ENCODE measurements at regions not wholly inside any gene's neighbourhood (a gene's known extent, or its start where the extent isn't known, plus 50 kb on each side); places are given as distances from the start of the nearest gene placed in this dataset.

- Histone ChIP-seq H3K4me2 (ENCODE audit: low read length) (no peak overlapping the region), H3K9me3 (replicated peaks; ENCODE audit: low read length) (no peaks in the 10 kb centered on the region), H3K9ac (ENCODE audit: low read depth, low read length) (no peak overlapping the region), H3K4me3 (ENCODE audit: low read length) (no peak overlapping the region), H3K4me1 (ENCODE audit: control insufficient read depth, insufficient read depth, low read length) (peaks cover 40% of the 10 kb centered on the region), H3K36me3 (ENCODE audit: insufficient read depth, low read length) (no peaks in the 10 kb centered on the region), H3K27me3 (ENCODE audit: control insufficient read depth, insufficient read depth, low read length) (no peaks in the 10 kb centered on the region)
Measured at GRCh38 chr3:159080821-159081220, 279.0 kb downstream of the MFSD1 start.

GRCh38 chr3:159082519-159082918 lies 280.7 kb downstream of the MFSD1 start:
- Histone ChIP-seq H3K27me3 (ENCODE audit: control insufficient read depth, insufficient read depth, low read length) (no peaks in the 10 kb centered on the region), H3K9ac (ENCODE audit: low read depth, low read length) (peak overlapping the region; percentile 34), H3K4me3 (ENCODE audit: low read length) (no peak overlapping the region), H3K9me3 (replicated peaks; ENCODE audit: low read length) (no peaks in the 10 kb centered on the region), H3K4me1 (ENCODE audit: control insufficient read depth, insufficient read depth, low read length) (peaks cover 33% of the 10 kb centered on the region), H3K36me3 (ENCODE audit: insufficient read depth, low read length) (no peaks in the 10 kb centered on the region), H3K4me2 (ENCODE audit: low read length) (no peak overlapping the region)

GRCh38 chr3:159091936-159092335 lies 290.1 kb downstream of the MFSD1 start:
- H3K4me2 ChIP-seq (ENCODE audit: low read length), result no peak overlapping the region
- H3K9me3 ChIP-seq (replicated peaks; ENCODE audit: low read length), result no peaks in the 10 kb centered on the region
- no peaks in the 10 kb centered on the region for H3K27me3 ChIP-seq (ENCODE audit: control insufficient read depth, insufficient read depth, low read length)
- no peak overlapping the region for H3K4me3 ChIP-seq (ENCODE audit: low read length)
- H3K4me1 ChIP-seq (ENCODE audit: control insufficient read depth, insufficient read depth, low read length), result no peaks in the 10 kb centered on the region
- H3K36me3 ChIP-seq (ENCODE audit: insufficient read depth, low read length), result no peaks in the 10 kb centered on the region
- no peak overlapping the region for H3K9ac ChIP-seq (ENCODE audit: low read depth, low read length)

GRCh38 chr3:159102001-159102400 lies 300.1 kb downstream of the MFSD1 start:
- Histone ChIP-seq H3K27me3 (ENCODE audit: control insufficient read depth, insufficient read depth, low read length) (no peaks in the 10 kb centered on the region), H3K4me2 (ENCODE audit: low read length) (no peak overlapping the region), H3K36me3 (ENCODE audit: insufficient read depth, low read length) (no peaks in the 10 kb centered on the region), H3K4me3 (ENCODE audit: low read length) (no peak overlapping the region), H3K9ac (ENCODE audit: low read depth, low read length) (no peak overlapping the region), H3K4me1 (ENCODE audit: control insufficient read depth, insufficient read depth, low read length) (no peaks in the 10 kb centered on the region), H3K9me3 (replicated peaks; ENCODE audit: low read length) (no peaks in the 10 kb centered on the region)

DNA sequence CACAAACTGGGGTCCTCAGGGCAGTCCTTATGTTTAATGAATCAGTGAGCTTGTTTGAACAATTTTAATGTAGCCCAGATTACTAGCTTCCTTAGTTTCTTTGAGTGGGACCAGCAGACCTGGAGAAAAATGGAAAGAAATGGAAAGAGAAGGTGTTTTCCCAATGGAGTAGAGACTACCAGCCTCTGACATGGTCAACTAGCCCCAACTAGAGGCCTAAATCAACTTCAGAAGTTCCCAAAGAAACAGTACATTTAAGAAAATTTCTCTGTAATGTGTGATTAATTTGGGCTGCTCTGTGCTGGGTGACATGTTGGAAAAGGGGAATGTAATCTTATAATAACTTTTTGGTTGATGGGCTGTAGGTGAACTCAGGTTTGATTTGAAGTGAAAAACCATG lies 310.9 kb downstream of the MFSD1 start:
- no peaks in the 10 kb centered on the region for H3K36me3 ChIP-seq (ENCODE audit: insufficient read depth, low read length)
- no peak overlapping the region for H3K4me3 ChIP-seq (ENCODE audit: low read length)
- H3K4me2 ChIP-seq (ENCODE audit: low read length), result no peak overlapping the region
- no peaks in the 10 kb centered on the region for H3K4me1 ChIP-seq (ENCODE audit: control insufficient read depth, insufficient read depth, low read length)
- H3K9me3 ChIP-seq (replicated peaks; ENCODE audit: low read length), result no peaks in the 10 kb centered on the region
- H3K27me3 ChIP-seq (ENCODE audit: control insufficient read depth, insufficient read depth, low read length), result no peaks in the 10 kb centered on the region
- H3K9ac ChIP-seq (ENCODE audit: low read depth, low read length), result no peak overlapping the region

GRCh38 chr3:159113221-159113875 lies 311.5 kb downstream of the MFSD1 start:
- H3K9me3 ChIP-seq (replicated peaks; ENCODE audit: low read length), result no peaks in the 10 kb centered on the region
- H3K4me3 ChIP-seq (ENCODE audit: low read length), result no peak overlapping the region
- no peaks in the 10 kb centered on the region for H3K27me3 ChIP-seq (ENCODE audit: control insufficient read depth, insufficient read depth, low read length)
- no peak overlapping the region for H3K9ac ChIP-seq (ENCODE audit: low read depth, low read length)
- no peaks in the 10 kb centered on the region for H3K36me3 ChIP-seq (ENCODE audit: insufficient read depth, low read length)
- H3K4me2 ChIP-seq (ENCODE audit: low read length), result no peak overlapping the region
- no peaks in the 10 kb centered on the region for H3K4me1 ChIP-seq (ENCODE audit: control insufficient read depth, insufficient read depth, low read length)

DNA sequence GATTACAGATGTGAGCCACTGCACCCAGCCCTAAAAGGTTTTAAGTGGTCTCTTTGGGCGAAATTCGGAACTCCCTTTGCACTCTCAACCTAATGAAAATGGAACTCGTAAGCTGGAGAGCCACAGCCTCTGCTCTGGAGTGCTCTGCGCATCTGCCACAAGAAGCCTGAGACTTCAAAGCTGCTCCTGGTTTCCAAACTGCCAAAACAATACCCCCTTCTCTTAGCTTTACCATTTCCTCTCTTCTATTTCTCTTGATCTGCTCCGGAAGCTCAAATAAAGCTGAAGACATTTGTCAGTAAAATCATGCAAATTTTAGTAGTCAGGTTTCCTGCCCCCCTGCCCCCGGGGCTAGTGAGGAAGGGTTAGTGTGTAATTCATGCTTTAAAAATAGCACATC lies 312.7 kb downstream of the MFSD1 start:
- H3K9me3 ChIP-seq (replicated peaks; ENCODE audit: low read length), result no peaks in the 10 kb centered on the region
- H3K4me2 ChIP-seq (ENCODE audit: low read length), result no peak overlapping the region
- H3K4me3 ChIP-seq (ENCODE audit: low read length), result no peak overlapping the region
- no peaks in the 10 kb centered on the region for H3K4me1 ChIP-seq (ENCODE audit: control insufficient read depth, insufficient read depth, low read length)
- no peaks in the 10 kb centered on the region for H3K27me3 ChIP-seq (ENCODE audit: control insufficient read depth, insufficient read depth, low read length)
- H3K36me3 ChIP-seq (ENCODE audit: insufficient read depth, low read length), result no peaks in the 10 kb centered on the region
- no peak overlapping the region for H3K9ac ChIP-seq (ENCODE audit: low read depth, low read length)

DNA sequence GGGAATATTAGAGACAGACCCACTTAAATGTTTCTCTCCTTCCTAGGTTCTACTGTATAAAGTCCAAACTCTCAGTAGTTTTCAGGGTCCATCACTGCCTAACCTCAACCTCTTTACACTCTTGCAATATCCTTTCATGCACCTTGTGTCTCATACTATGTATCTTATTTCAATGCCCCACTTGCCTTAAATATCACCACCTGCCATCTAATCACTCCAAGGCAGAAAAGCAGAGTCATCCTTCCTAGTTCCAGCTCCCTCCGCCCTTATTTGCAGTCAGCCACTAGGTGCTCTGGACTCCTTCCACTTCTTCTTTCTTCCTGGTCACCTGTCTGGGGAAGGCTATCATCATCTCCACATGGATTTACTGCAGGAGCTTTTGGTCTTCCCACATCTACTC lies 322.0 kb downstream of the MFSD1 start:
- no peak overlapping the region for H3K9ac ChIP-seq (ENCODE audit: low read depth, low read length)
- no peak overlapping the region for H3K4me2 ChIP-seq (ENCODE audit: low read length)
- no peaks in the 10 kb centered on the region for H3K36me3 ChIP-seq (ENCODE audit: insufficient read depth, low read length)
- peaks cover 28% of the 10 kb centered on the region for H3K4me1 ChIP-seq (ENCODE audit: control insufficient read depth, insufficient read depth, low read length)
- no peaks in the 10 kb centered on the region for H3K9me3 ChIP-seq (replicated peaks; ENCODE audit: low read length)
- no peak overlapping the region for H3K4me3 ChIP-seq (ENCODE audit: low read length)
- H3K27me3 ChIP-seq (ENCODE audit: control insufficient read depth, insufficient read depth, low read length), result no peaks in the 10 kb centered on the region

GRCh38 chr3:159126261-159127020 lies 324.6 kb downstream of the MFSD1 start:
- H3K4me2 ChIP-seq (ENCODE audit: low read length), result no peak overlapping the region
- peak overlapping the region; percentile 39 for H3K9ac ChIP-seq (ENCODE audit: low read depth, low read length)
- H3K4me1 ChIP-seq (ENCODE audit: control insufficient read depth, insufficient read depth, low read length), result peaks cover 46% of the 10 kb centered on the region
- H3K4me3 ChIP-seq (ENCODE audit: low read length), result no peak overlapping the region
- H3K27me3 ChIP-seq (ENCODE audit: control insufficient read depth, insufficient read depth, low read length), result no peaks in the 10 kb centered on the region
- no peaks in the 10 kb centered on the region for H3K36me3 ChIP-seq (ENCODE audit: insufficient read depth, low read length)
- H3K9me3 ChIP-seq (replicated peaks; ENCODE audit: low read length), result no peaks in the 10 kb centered on the region

DNA sequence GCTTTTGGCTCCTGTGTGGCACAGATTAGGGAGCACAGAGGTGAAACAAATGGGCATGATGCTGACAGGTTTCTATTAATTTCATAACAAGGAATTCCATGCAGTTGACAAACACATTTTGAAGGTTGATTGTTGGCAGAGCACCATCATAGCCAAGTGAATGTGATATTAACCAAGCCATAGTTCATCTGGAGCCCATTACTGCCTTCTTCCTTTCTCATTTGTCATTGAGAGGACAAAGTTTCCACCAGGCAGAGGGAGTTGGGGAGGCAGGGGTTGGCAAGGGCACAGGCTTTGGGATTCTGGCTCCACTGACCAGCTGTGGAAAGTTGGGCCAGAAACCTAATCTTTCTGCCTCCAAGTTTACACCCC lies 325.2 kb downstream of the MFSD1 start:
- Histone ChIP-seq H3K9me3 (replicated peaks; ENCODE audit: low read length) (no peaks in the 10 kb centered on the region), H3K4me1 (ENCODE audit: control insufficient read depth, insufficient read depth, low read length) (peaks cover 47% of the 10 kb centered on the region), H3K27me3 (ENCODE audit: control insufficient read depth, insufficient read depth, low read length) (no peaks in the 10 kb centered on the region), H3K4me2 (ENCODE audit: low read length) (no peak overlapping the region), H3K36me3 (ENCODE audit: insufficient read depth, low read length) (no peaks in the 10 kb centered on the region), H3K9ac (ENCODE audit: low read depth, low read length) (no peak overlapping the region), H3K4me3 (ENCODE audit: low read length) (no peak overlapping the region)

DNA sequence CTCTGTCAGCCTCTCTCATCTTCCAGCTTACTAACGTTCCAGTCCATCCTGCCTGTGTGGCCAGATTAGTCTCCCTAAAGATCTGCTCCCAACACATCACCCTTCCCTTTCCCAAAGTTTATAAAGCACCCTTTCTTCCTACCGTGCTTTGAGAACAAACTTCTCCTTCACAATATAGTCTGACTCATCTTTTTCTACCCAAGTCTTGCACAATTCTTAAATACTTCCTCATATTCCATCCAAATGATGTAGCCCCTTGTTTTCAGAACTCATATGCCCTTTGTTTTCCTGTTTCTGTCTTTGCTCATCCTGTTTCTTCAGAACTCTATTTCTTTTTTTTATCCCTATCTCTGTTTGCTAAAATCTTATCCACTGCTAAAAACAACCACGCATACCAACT lies 326.8 kb downstream of the MFSD1 start:
- H3K36me3 ChIP-seq (ENCODE audit: insufficient read depth, low read length), result no peaks in the 10 kb centered on the region
- no peaks in the 10 kb centered on the region for H3K27me3 ChIP-seq (ENCODE audit: control insufficient read depth, insufficient read depth, low read length)
- peak overlapping the region; percentile 38 for H3K4me2 ChIP-seq (ENCODE audit: low read length)
- peaks cover 47% of the 10 kb centered on the region for H3K4me1 ChIP-seq (ENCODE audit: control insufficient read depth, insufficient read depth, low read length)
- peak overlapping the region; percentile 31 for H3K9ac ChIP-seq (ENCODE audit: low read depth, low read length)
- no peaks in the 10 kb centered on the region for H3K9me3 ChIP-seq (replicated peaks; ENCODE audit: low read length)
- peak overlapping the region; percentile 6 for H3K4me3 ChIP-seq (ENCODE audit: low read length)

- Histone ChIP-seq H3K4me2 (ENCODE audit: low read length) (no peak overlapping the region), H3K9ac (ENCODE audit: low read depth, low read length) (no peak overlapping the region), H3K27me3 (ENCODE audit: control insufficient read depth, insufficient read depth, low read length) (no peaks in the 10 kb centered on the region), H3K9me3 (replicated peaks; ENCODE audit: low read length) (no peaks in the 10 kb centered on the region), H3K4me3 (ENCODE audit: low read length) (no peak overlapping the region), H3K4me1 (ENCODE audit: control insufficient read depth, insufficient read depth, low read length) (peaks cover 47% of the 10 kb centered on the region), H3K36me3 (ENCODE audit: insufficient read depth, low read length) (no peaks in the 10 kb centered on the region)
Measured at GRCh38 chr3:159130108-159130507, 328.3 kb downstream of the MFSD1 start.
